ENCODE measurements at regions not wholly inside any gene's neighbourhood (a gene's known extent, or its start where the extent isn't known, plus 50 kb on each side); places are given as distances from the start of the nearest gene placed in this dataset.

DNA sequence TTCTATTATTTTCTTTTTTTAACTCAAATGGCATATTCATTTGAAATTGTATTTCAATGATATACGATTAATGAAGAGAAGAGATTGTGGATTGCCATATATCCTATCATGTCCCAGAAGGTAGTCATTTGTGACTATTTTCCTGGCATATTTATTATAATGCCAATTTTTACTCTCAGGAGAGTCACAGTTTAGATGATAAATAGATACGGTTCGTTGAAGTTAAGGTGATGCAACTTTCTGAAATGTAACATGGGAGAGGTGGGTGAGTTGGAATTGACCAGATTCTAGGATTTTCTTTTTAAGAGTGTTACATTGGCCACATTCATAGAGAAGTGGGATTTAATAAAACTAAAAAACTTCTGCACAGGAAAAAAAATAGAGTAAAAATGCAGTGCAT, 1138.5 kb downstream of the NCAM2 start:
- no peak overlapping the region for H3K4me3 ChIP-seq (ENCODE audit: low read depth, low read length)
- TF ChIP-seq, protein P1, sequence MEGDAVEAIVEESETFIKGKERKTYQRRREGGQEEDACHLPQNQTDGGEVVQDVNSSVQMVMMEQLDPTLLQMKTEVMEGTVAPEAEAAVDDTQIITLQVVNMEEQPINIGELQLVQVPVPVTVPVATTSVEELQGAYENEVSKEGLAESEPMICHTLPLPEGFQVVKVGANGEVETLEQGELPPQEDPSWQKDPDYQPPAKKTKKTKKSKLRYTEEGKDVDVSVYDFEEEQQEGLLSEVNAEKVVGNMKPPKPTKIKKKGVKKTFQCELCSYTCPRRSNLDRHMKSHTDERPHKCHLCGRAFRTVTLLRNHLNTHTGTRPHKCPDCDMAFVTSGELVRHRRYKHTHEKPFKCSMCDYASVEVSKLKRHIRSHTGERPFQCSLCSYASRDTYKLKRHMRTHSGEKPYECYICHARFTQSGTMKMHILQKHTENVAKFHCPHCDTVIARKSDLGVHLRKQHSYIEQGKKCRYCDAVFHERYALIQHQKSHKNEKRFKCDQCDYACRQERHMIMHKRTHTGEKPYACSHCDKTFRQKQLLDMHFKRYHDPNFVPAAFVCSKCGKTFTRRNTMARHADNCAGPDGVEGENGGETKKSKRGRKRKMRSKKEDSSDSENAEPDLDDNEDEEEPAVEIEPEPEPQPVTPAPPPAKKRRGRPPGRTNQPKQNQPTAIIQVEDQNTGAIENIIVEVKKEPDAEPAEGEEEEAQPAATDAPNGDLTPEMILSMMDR (IDR thresholded peaks at IDR 0.05; ENCODE audit: low read depth, low read length): no peak

DNA sequence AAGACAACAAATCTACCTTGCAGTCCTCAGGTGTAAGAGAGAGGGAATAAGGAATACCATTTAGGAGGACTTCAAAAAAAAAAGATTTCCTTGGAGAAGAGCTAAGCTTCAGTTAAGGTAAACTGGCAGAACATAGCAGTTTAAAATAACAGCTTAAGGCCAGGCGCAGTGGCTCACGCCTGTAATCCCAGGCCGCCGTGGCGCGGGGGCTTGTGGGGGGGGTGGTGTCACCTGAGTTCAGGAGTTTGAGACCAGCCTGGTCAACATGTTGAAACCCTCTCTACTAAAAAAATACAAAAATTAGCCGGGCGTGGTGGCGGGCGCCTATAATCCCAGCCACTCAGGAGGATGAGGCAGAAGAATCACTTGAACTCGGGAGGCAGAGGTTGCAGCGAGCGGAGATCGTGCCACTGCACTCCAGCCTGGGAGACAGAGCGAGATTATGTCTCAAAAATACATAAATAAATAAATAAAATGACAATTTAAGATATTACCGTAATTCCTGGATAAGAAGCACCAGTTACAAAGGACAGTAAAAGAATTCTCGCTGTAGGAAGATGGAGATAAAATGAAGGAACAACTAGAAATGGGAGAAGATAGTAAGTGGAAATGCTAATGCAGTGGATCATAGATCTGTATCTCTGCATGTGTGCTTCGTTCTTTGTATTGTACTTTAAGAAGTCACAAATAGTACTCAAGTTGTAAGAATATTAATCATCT, 1140.2 kb downstream of the NCAM2 start:
- TF ChIP-seq, protein P1 (IDR thresholded peaks at IDR 0.05; ENCODE audit: low read depth, low read length): no peak

DNA sequence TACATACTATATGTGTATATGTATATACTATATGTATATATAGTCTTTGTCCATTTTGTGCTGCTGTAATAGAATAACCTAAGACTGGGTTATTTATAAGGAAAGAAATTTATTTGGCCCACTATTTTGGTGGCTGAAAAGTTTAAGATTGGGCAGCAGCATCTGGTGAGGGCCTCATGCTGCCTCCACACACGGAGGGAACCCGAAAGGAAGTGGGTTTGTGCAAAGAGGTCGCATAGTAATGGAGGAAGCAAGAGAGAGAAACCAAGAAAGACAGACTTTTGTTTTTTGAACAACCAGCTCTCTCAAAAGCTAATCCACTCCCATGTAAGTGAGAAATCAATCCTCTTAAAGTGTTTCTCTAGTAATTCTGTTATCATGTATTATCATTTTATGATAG, 1147.3 kb downstream of the NCAM2 start:
- H3K4me3 ChIP-seq (ENCODE audit: low read depth, low read length): no peak overlapping the region
- TF ChIP-seq, protein P1 (IDR thresholded peaks at IDR 0.05; ENCODE audit: low read depth, low read length): no peak

More for the DNA sequence above, 1140.2 kb downstream of the NCAM2 start:
- no peak overlapping the region for H3K4me3 ChIP-seq (ENCODE audit: low read depth, low read length)

DNA sequence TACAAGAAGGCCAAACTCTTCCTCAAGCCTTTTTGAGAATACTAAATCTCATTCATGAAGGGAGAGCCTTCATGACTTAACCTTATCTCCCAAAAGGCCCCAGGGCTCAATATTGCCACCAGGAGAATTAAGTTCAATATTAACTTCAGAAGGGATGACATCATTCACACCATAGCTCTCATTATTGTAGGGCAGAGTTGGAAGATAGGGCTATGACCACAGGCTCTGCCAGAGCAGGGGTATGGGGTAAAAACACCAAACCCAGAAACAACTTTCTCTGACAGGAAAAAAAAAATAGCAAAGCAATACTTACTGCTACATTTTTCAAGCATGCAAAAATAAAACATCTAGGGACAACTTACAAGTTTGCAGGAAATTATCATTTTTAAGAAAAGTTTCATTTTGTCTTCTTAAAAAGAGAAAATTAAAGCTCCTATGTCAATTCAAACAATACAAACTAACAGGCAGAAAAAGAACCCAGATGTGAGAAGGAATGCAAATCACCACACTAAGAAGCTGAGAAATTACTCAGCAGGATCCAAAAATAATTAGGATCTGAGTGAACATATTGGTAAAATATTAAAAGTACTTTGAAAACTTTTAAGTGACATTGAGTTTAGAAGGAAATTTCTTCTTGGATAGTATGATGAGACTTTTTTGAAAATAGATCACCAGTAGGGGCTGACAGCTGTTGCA, 1156.5 kb downstream of the NCAM2 start:
- H3K4me3 ChIP-seq (ENCODE audit: low read depth, low read length): no peak overlapping the region
- TF ChIP-seq, protein P1 (IDR thresholded peaks at IDR 0.05; ENCODE audit: low read depth, low read length): no peak

DNA sequence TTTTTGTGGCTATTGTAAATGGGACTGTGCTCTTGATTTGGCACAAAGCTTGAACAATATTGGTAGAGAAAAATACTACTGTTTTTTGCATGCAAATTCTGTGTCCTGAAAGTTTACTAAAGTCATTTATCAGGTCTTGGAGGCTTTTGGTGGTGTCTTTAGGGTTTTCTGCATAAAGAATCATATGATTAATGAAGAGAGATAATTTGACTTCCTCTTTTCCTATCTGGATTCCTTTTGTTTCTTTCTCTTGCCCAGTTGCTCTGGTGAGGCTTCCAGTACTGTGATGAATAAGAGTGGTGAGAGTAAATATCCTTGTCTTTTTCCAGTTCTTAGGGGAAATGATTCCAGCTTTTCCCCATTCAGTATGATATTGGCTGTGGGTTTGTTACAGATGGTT, 1166.7 kb downstream of the NCAM2 start:
- TF ChIP-seq, protein P1 (IDR thresholded peaks at IDR 0.05; ENCODE audit: low read depth, low read length): no peak
- H3K4me3 ChIP-seq (ENCODE audit: low read depth, low read length): no peak overlapping the region

DNA sequence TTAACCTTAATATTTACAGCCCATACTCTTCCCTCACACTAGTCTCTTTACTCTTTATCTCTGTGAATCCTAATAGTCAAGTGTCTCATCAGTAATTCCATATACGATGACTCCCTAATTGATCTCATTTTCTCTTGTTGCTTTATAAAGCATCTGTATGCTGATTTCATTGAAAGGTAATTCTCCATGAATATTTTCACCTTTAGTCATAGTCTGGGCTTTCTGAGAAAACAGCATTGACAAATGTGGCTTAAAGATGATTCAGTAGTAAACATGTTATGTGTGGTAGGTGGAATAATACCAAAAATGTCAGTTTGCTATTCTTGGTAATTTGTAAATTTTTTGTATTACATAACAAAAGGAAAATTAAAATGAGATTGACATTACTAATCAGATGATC, 1176.5 kb downstream of the NCAM2 start:
- no peak overlapping the region for H3K4me3 ChIP-seq (ENCODE audit: low read depth, low read length)
- TF ChIP-seq, protein P1 (IDR thresholded peaks at IDR 0.05; ENCODE audit: low read depth, low read length): no peak

DNA sequence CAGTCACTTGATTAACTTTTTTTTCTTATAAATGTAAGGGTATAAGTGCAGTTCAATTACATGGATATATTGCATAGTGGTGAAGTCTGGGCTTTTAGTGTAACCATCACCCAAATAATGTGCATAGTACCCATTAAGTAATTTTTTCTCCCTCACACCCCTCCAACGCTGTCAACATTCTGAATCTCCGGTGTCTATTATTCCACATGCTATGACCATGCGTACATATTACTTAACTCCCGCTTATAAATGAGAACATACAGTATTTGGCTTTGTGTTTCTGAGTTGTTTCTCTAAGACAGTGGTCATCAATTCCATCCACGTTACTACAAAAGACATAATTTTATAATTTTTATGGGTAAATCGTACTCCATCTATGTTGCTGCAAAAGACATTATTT, 1191.1 kb downstream of the NCAM2 start:
- TF ChIP-seq, protein P1 (IDR thresholded peaks at IDR 0.05; ENCODE audit: low read depth, low read length): no peak
- no peak overlapping the region for H3K4me3 ChIP-seq (ENCODE audit: low read depth, low read length)

Data from WI38 (cell line).